GM23338 (cell line): ENCODE measurements at regions not wholly inside any gene's neighbourhood (a gene's known extent, or its start where the extent isn't known, plus 50 kb on each side); places are given as distances from the start of the nearest gene placed in this dataset.
"Not testable (repeated sequence)": the region's sequence is repeated elsewhere in the genome, so short reads cannot be mapped to it uniquely, and the experiment has no call there.

Experiments
- ATAC-seq: fragments of 200-7000 bp; cut with Tn5 transposase; 3 replicates; pipeline ENCODE4 v1.9.1; 2020
- DNase-seq: peaks from one replicate; pipeline ENCODE4 v3.0.0-alpha.2; 2015; ENCODE audit warnings: low spot score
- H2AFZ ChIP-seq: fragments of 200-600 bp; sonication (generic); 2 replicates; pipeline ENCODE4 v1.8.0; 2016; ENCODE audit warnings: antibody characterized with exemption, mild to moderate bottlenecking, moderate library complexity
- H3F3A ChIP-seq: fragments of 200-600 bp; sonication (generic); replicated peaks from 2 replicates; pipeline ENCODE4 v1.8.0; 2017; ENCODE audit warnings: antibody characterized with exemption, mixed run types, low read depth
- H3K27ac ChIP-seq: fragments of 200-600 bp; sonication (generic); 2 replicates; pipeline ENCODE4 v1.6.1; 2016; ENCODE audit warnings: low read depth
- H3K27me3 ChIP-seq: fragments of 200-600 bp; sonication (generic); 2 replicates; pipeline ENCODE4 v1.8.0; 2016; ENCODE audit warnings: mild to moderate bottlenecking, mixed run types, moderate library complexity; ENCODE audit not compliant: insufficient read depth
- H3K36me3 ChIP-seq: fragments of 200-600 bp; sonication (generic); 2 replicates; pipeline ENCODE4 v1.8.0; 2016; ENCODE audit warnings: mild to moderate bottlenecking; ENCODE audit not compliant: insufficient read depth
- H3K4me1 ChIP-seq: fragments of 200-600 bp; sonication (generic); 2 replicates; pipeline ENCODE4 v1.8.0; 2016; ENCODE audit warnings: mild to moderate bottlenecking, moderate library complexity; ENCODE audit not compliant: insufficient read depth
- H3K4me2 ChIP-seq: fragments of 200-600 bp; sonication (generic); 2 replicates; pipeline ENCODE4 v1.7.1; 2017; ENCODE audit warnings: mixed run types
- H3K4me3 ChIP-seq: fragments of 200-600 bp; sonication (generic); 2 replicates; pipeline ENCODE4 v1.6.1; 2016; ENCODE audit warnings: mixed run types
- H3K79me2 ChIP-seq: fragments of 200-600 bp; sonication (generic); replicated peaks from 2 replicates; pipeline ENCODE4 v1.8.0; 2017; ENCODE audit warnings: mild to moderate bottlenecking; ENCODE audit not compliant: insufficient read depth
- H3K9me2 ChIP-seq: fragments of 200-600 bp; sonication (generic); 2 replicates; pipeline ENCODE4 v1.8.0; 2017; ENCODE audit not compliant: insufficient read depth
- H4K20me1 ChIP-seq: fragments of 200-600 bp; sonication (generic); replicated peaks from 2 replicates; pipeline ENCODE4 v1.8.0; 2017; ENCODE audit warnings: mild to moderate bottlenecking; ENCODE audit not compliant: insufficient read depth
- H3K27ac Mint-ChIP-seq: 2 replicates; pipeline ENCODE4 v1.8.0; 2020; ENCODE audit warnings: inconsistent platforms, mild to moderate bottlenecking, moderate library complexity, mixed read lengths
- H3K27me3 Mint-ChIP-seq: 3 replicates; pipeline ENCODE4 v1.8.0; 2022; ENCODE audit warnings: low read depth, mild to moderate bottlenecking, moderate library complexity, mixed read lengths, inconsistent platforms; ENCODE audit not compliant: insufficient read depth, poor library complexity
- H3K36me3 Mint-ChIP-seq: 3 replicates; pipeline ENCODE4 v1.8.0; 2021; ENCODE audit warnings: low read depth, mild to moderate bottlenecking, inconsistent platforms, moderate library complexity, mixed read lengths
- H3K4me1 Mint-ChIP-seq: 3 replicates; pipeline ENCODE4 v1.8.0; 2020; ENCODE audit warnings: mild to moderate bottlenecking, inconsistent platforms, mixed read lengths
- H3K4me3 Mint-ChIP-seq: 3 replicates; pipeline ENCODE4 v1.8.0; 2021; ENCODE audit warnings: moderate library complexity, mild to moderate bottlenecking, inconsistent platforms, mixed read lengths
- H3K9me3 Mint-ChIP-seq: 3 replicates; pipeline ENCODE4 v1.8.0; 2020; ENCODE audit warnings: moderate library complexity, mild to moderate bottlenecking, inconsistent platforms, mixed read lengths
- TF ChIP-seq, protein P1 (sequence below), 2 experiments: fragments of 200-600 bp in 1 of 2; sonication (generic) in 1 of 2; conservative IDR thresholded peaks; 2 replicates each; pipeline versions ENCODE4 v1.5.1 to v1.6.1; 2016 to 2017; ENCODE audit warnings: antibody characterized with exemption in 2 of 2, low read depth in 2 of 2, mild to moderate bottlenecking in 2 of 2, moderate library complexity in 1 of 2

DNA sequence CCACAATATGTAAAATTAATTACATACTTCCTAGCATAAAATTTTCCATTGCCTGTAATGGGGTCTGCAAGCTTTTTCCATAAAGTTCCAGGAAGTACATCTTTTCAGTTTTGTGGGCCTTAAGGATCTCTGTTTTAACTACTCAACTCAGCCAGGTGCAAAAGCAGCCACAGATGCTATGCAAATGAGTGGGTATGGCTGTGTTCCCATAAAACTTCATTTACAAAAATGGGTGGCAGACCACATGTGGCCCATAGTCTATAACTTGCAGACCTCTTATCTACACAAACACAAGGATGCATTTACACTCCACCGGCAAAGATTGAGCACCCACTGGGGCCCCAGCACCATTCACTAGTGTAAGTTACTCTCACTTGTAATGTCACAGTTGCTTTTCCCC lies 123.1 kb downstream of the ARHGAP11B start:
- not testable (repeated sequence) for H3K79me2 ChIP-seq, H3K27ac Mint-ChIP-seq, H3K36me3 ChIP-seq, H3K4me3 ChIP-seq, H3K27me3 ChIP-seq, H3K4me2 ChIP-seq, H3F3A ChIP-seq, ATAC-seq, H3K4me1 ChIP-seq, H3K9me2 ChIP-seq, H3K9me3 Mint-ChIP-seq, DNase-seq, H4K20me1 ChIP-seq, H2AFZ ChIP-seq, H3K27me3 Mint-ChIP-seq, H3K27ac ChIP-seq, H3K4me1 Mint-ChIP-seq, H3K4me3 Mint-ChIP-seq
- peaks cover 19% of the 10 kb centered on the region for H3K36me3 Mint-ChIP-seq

- not testable (repeated sequence) for H3K4me1 ChIP-seq, H3K4me3 ChIP-seq, H3K27me3 Mint-ChIP-seq, H3K27ac ChIP-seq, H3K79me2 ChIP-seq, H3K27ac Mint-ChIP-seq, H2AFZ ChIP-seq, H3K4me3 Mint-ChIP-seq, H3K27me3 ChIP-seq, H3K4me2 ChIP-seq, H3K4me1 Mint-ChIP-seq, H3K36me3 ChIP-seq, DNase-seq, H3K9me3 Mint-ChIP-seq, H4K20me1 ChIP-seq, H3F3A ChIP-seq, H3K9me2 ChIP-seq
- TF ChIP-seq, protein P1, sequence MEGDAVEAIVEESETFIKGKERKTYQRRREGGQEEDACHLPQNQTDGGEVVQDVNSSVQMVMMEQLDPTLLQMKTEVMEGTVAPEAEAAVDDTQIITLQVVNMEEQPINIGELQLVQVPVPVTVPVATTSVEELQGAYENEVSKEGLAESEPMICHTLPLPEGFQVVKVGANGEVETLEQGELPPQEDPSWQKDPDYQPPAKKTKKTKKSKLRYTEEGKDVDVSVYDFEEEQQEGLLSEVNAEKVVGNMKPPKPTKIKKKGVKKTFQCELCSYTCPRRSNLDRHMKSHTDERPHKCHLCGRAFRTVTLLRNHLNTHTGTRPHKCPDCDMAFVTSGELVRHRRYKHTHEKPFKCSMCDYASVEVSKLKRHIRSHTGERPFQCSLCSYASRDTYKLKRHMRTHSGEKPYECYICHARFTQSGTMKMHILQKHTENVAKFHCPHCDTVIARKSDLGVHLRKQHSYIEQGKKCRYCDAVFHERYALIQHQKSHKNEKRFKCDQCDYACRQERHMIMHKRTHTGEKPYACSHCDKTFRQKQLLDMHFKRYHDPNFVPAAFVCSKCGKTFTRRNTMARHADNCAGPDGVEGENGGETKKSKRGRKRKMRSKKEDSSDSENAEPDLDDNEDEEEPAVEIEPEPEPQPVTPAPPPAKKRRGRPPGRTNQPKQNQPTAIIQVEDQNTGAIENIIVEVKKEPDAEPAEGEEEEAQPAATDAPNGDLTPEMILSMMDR (conservative IDR thresholded peaks at IDR 0.05; ENCODE audit: low read depth in 2 of 2): peak in 1 of 2 experiments; percentile 59; a peak in 2 of 4 replicates
- peaks cover 11% of the 10 kb centered on the region for H3K36me3 Mint-ChIP-seq
- peak; percentile 100 for ATAC-seq
Observed at GRCh38 chr15:30755036-30755687, 129.2 kb downstream of the ARHGAP11B start.

- H3K27ac ChIP-seq, ATAC-seq, H3K36me3 ChIP-seq, H3K4me1 ChIP-seq, H3K9me3 Mint-ChIP-seq, H2AFZ ChIP-seq, H3K27me3 Mint-ChIP-seq, H3F3A ChIP-seq, H3K4me3 ChIP-seq, DNase-seq, H3K4me3 Mint-ChIP-seq, H3K9me2 ChIP-seq, H3K79me2 ChIP-seq, H3K4me1 Mint-ChIP-seq, H3K27ac Mint-ChIP-seq, H3K4me2 ChIP-seq, H4K20me1 ChIP-seq, H3K27me3 ChIP-seq: not testable (repeated sequence)
- H3K36me3 Mint-ChIP-seq: peaks cover 14% of the 10 kb centered on the region
Observed at GRCh38 chr15:30760633-30761032, 134.7 kb downstream of the ARHGAP11B start.

DNA sequence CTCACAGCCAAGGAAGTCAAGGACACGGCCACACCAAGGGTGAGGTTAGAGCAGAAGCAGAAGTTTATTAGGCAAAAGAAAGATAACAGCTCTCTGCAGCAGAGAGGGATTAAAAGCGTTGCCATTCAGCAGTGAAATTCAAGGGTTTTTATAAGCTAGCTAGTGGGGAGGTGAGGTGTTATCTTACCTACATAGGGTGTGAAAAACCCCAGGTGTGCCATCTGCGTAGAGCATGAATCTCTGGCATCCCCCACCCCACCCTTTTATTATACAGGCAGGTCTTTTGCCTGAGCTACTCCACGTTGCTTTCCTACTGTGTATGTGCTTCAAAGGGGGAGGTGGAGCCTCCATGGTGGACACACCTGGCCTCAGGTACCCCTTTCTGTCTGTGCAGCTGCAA lies 135.4 kb downstream of the ARHGAP11B start:
- H2AFZ ChIP-seq, H3K27me3 ChIP-seq, DNase-seq, H3K4me1 Mint-ChIP-seq, H3F3A ChIP-seq, H3K4me2 ChIP-seq, H3K4me1 ChIP-seq, H4K20me1 ChIP-seq, H3K36me3 ChIP-seq, H3K4me3 Mint-ChIP-seq, H3K9me3 Mint-ChIP-seq, H3K27ac ChIP-seq, H3K9me2 ChIP-seq, H3K79me2 ChIP-seq, H3K4me3 ChIP-seq, H3K27me3 Mint-ChIP-seq, H3K27ac Mint-ChIP-seq: not testable (repeated sequence)
- ATAC-seq: peak; percentile 30; the same call in 2 of the 3 replicates
- H3K36me3 Mint-ChIP-seq: peaks cover 12% of the 10 kb centered on the region

- H3K36me3 ChIP-seq, H3K27me3 ChIP-seq, ATAC-seq, H3K4me1 Mint-ChIP-seq, H3K27ac Mint-ChIP-seq, H3K79me2 ChIP-seq, H4K20me1 ChIP-seq, H3K4me2 ChIP-seq, H3K4me3 Mint-ChIP-seq, H3K4me3 ChIP-seq, H3K27me3 Mint-ChIP-seq, H3K9me2 ChIP-seq, DNase-seq, H2AFZ ChIP-seq, H3K27ac ChIP-seq, H3F3A ChIP-seq, H3K4me1 ChIP-seq: not testable (repeated sequence)
- H3K9me3 Mint-ChIP-seq: peaks cover 27% of the 10 kb centered on the region
- peaks cover 45% of the 10 kb centered on the region for H3K36me3 Mint-ChIP-seq
Observed at GRCh38 chr15:30769390-30770124, 134.2 kb upstream of the FAN1 start.
